NT2/D1 (cell line): ENCODE measurements at regions not wholly inside any gene's neighbourhood (a gene's known extent, or its start where the extent isn't known, plus 50 kb on each side); places are given as distances from the start of the nearest gene placed in this dataset.

Experiments
- DNase-seq: peaks from one replicate; pipeline ENCODE4 v3.0.0-alpha.2; 2011; ENCODE audit warnings: low read depth, low spot score
- H3K27me3 ChIP-seq: 2 replicates; pipeline ENCODE4 v1.6.0; 2011; ENCODE audit warnings: mild to moderate bottlenecking; ENCODE audit not compliant: insufficient read length, insufficient read depth
- H3K36me3 ChIP-seq: 2 replicates; pipeline ENCODE4 v1.6.1; 2011; ENCODE audit warnings: mild to moderate bottlenecking, low read length, mixed read lengths; ENCODE audit not compliant: insufficient read depth, insufficient read length
- H3K4me1 ChIP-seq: 2 replicates; pipeline ENCODE4 v1.5.1; 2011; ENCODE audit not compliant: insufficient read depth, insufficient read length
- H3K4me3 ChIP-seq: 2 replicates; pipeline ENCODE4 v1.5.1; 2011; ENCODE audit warnings: low read depth; ENCODE audit not compliant: insufficient read length
- H3K9ac ChIP-seq: 2 replicates; pipeline ENCODE4 v1.6.0; 2011; ENCODE audit warnings: low read depth; ENCODE audit not compliant: insufficient read length
- H3K9me3 ChIP-seq: 2 replicates; pipeline ENCODE4 v1.5.1; 2011; ENCODE audit warnings: mild to moderate bottlenecking, low read length; ENCODE audit not compliant: insufficient read depth
- SUZ12 ChIP-seq: IDR thresholded peaks from 2 replicates; pipeline ENCODE4 v1.6.1; 2011; ENCODE audit not compliant: insufficient read length, insufficient read depth; ENCODE audit errors: extremely low read depth
- YY1 ChIP-seq: IDR thresholded peaks from 2 replicates; pipeline ENCODE4 v1.6.1; 2011; ENCODE audit not compliant: insufficient read length, insufficient read depth
- ZNF274 ChIP-seq: IDR thresholded peaks from 2 replicates; pipeline ENCODE4 v1.6.1; 2011; ENCODE audit warnings: mild to moderate bottlenecking, low read depth, low read length

- H3K36me3 ChIP-seq = no peaks in the 10 kb centered on the region
- no peak overlapping the region for H3K9ac ChIP-seq
- H3K27me3 ChIP-seq = no peaks in the 10 kb centered on the region
- TF ChIP-seq ZNF274 = no peak
- no peak for TF ChIP-seq SUZ12
- TF ChIP-seq YY1 = no peak
- no peaks in the 10 kb centered on the region for H3K4me1 ChIP-seq
- no peak overlapping the region for H3K4me3 ChIP-seq
- no peaks in the 10 kb centered on the region; the same call in 1 of the 2 replicates for H3K9me3 ChIP-seq
- DNase-seq = no peak
Measured at GRCh38 chr1:214848101-214848500, 234.4 kb upstream of the KCNK2 start.

- Histone ChIP-seq H3K9me3 (no peaks in the 10 kb centered on the region; the same call in 1 of the 2 replicates), H3K36me3 (no peaks in the 10 kb centered on the region), H3K27me3 (no peaks in the 10 kb centered on the region), H3K9ac (no peak overlapping the region), H3K4me1 (no peaks in the 10 kb centered on the region), H3K4me3 (no peak overlapping the region)
- DNase-seq = no peak
- TF ChIP-seq ZNF274 = no peak
- no peak for TF ChIP-seq SUZ12
- no peak for TF ChIP-seq YY1
Measured at GRCh38 chr1:214850432-214851050, 232.0 kb upstream of the KCNK2 start.

GRCh38 chr1:214853340-214853739 is 229.2 kb upstream of the KCNK2 start:
- no peak for TF ChIP-seq ZNF274
- TF ChIP-seq SUZ12 = no peak
- TF ChIP-seq YY1 = no peak
- Histone ChIP-seq H3K36me3 (no peaks in the 10 kb centered on the region), H3K4me1 (no peaks in the 10 kb centered on the region), H3K27me3 (no peaks in the 10 kb centered on the region), H3K9ac (no peak overlapping the region), H3K9me3 (no peaks in the 10 kb centered on the region; the same call in 1 of the 2 replicates), H3K4me3 (no peak overlapping the region)
- no peak for DNase-seq

GRCh38 chr1:214854126-214854875 is 228.2 kb upstream of the KCNK2 start:
- no peak for TF ChIP-seq YY1
- no peak for TF ChIP-seq ZNF274
- TF ChIP-seq SUZ12 = no peak
- no peak for DNase-seq
- H3K36me3 ChIP-seq = no peaks in the 10 kb centered on the region
- H3K4me1 ChIP-seq = no peaks in the 10 kb centered on the region
- no peak overlapping the region for H3K4me3 ChIP-seq
- H3K27me3 ChIP-seq = no peaks in the 10 kb centered on the region
- no peak overlapping the region for H3K9ac ChIP-seq
- H3K9me3 ChIP-seq = no peaks in the 10 kb centered on the region; the same call in 1 of the 2 replicates

- H3K9ac ChIP-seq = no peak overlapping the region
- no peaks in the 10 kb centered on the region for H3K9me3 ChIP-seq
- TF ChIP-seq ZNF274 (no peak), SUZ12 (no peak), YY1 (no peak)
- no peak for DNase-seq
- H3K4me3 ChIP-seq = no peak overlapping the region
- H3K36me3 ChIP-seq = no peaks in the 10 kb centered on the region
- no peaks in the 10 kb centered on the region for H3K27me3 ChIP-seq
- H3K4me1 ChIP-seq = no peaks in the 10 kb centered on the region
Measured at GRCh38 chr1:214856843-214857242, 225.7 kb upstream of the KCNK2 start.

- Histone ChIP-seq H3K9ac (no peak overlapping the region), H3K36me3 (no peaks in the 10 kb centered on the region), H3K9me3 (no peaks in the 10 kb centered on the region), H3K27me3 (no peaks in the 10 kb centered on the region), H3K4me1 (no peaks in the 10 kb centered on the region), H3K4me3 (no peak overlapping the region)
- no peak for DNase-seq
- TF ChIP-seq ZNF274 (no peak), YY1 (no peak), SUZ12 (no peak)
Measured at GRCh38 chr1:214857716-214858115, 224.8 kb upstream of the KCNK2 start.

- DNase-seq = no peak
- H3K4me3 ChIP-seq = no peak overlapping the region
- no peaks in the 10 kb centered on the region for H3K4me1 ChIP-seq
- H3K27me3 ChIP-seq = no peaks in the 10 kb centered on the region
- no peak for TF ChIP-seq SUZ12
- TF ChIP-seq YY1 = no peak
- TF ChIP-seq ZNF274 = no peak
- no peak overlapping the region for H3K9ac ChIP-seq
- no peaks in the 10 kb centered on the region for H3K36me3 ChIP-seq
- H3K9me3 ChIP-seq = no peaks in the 10 kb centered on the region
Measured at GRCh38 chr1:214859647-214860046, 222.9 kb upstream of the KCNK2 start.
